CD14-positive monocyte (primary cell): ENCODE measurements at regions not wholly inside any gene's neighbourhood (a gene's known extent, or its start where the extent isn't known, plus 50 kb on each side); places are given as distances from the start of the nearest gene placed in this dataset.
A peak's percentile ranks its signal among the peaks of the same experiment; 100 is the strongest.

ENCODE experiments used
- DNase-seq, 3 donors: peaks; one replicate each; pipeline ENCODE4 v3.0.0-alpha.2; 2011 to 2022
- H2AFZ ChIP-seq: 2 replicates; pipeline ENCODE4 v1.6.0; 2012; ENCODE audit warnings: mild to moderate bottlenecking, low read depth, low read length, inconsistent platforms; ENCODE audit not compliant: insufficient read depth, poor library complexity, severe bottlenecking
- H3K27ac ChIP-seq, 2 donors: 1 replicate in 1 of 2; 2 replicates in 1 of 2; pipeline ENCODE4 v1.5.1; 2012 to 2013; ENCODE audit warnings: low read length in 2 of 2, control low read depth in 1 of 2, inconsistent platforms in 1 of 2, low read depth in 1 of 2, mild to moderate bottlenecking in 1 of 2
- H3K27me3 ChIP-seq, 2 donors: one replicate each; pipeline versions ENCODE4 v1.6.0 to v1.6.1; 2011 to 2013; ENCODE audit warnings: low read length in 2 of 2; ENCODE audit not compliant: control insufficient read depth in 2 of 2, insufficient read depth in 2 of 2
- H3K36me3 ChIP-seq, 2 donors: replicated peaks in 1 of 2; 1 replicate in 1 of 2; 2 replicates in 1 of 2; pipeline versions ENCODE4 v1.5.1 to v1.6.1; 2012 to 2013; ENCODE audit warnings: low read length in 2 of 2, control low read depth in 1 of 2, inconsistent platforms in 1 of 2, mild to moderate bottlenecking in 1 of 2; ENCODE audit not compliant: insufficient read depth in 2 of 2, control insufficient read depth in 1 of 2
- H3K4me1 ChIP-seq, 2 donors: 1 replicate in 1 of 2; 2 replicates in 1 of 2; pipeline versions ENCODE4 v1.5.1 to v1.6.1; 2012 to 2013; ENCODE audit warnings: low read length in 2 of 2, control low read depth in 1 of 2, inconsistent platforms in 1 of 2, mild to moderate bottlenecking in 1 of 2, moderate library complexity in 1 of 2; ENCODE audit not compliant: insufficient read depth in 2 of 2, control insufficient read depth in 1 of 2
- H3K4me2 ChIP-seq: replicated peaks from 2 replicates; pipeline ENCODE3; 2012; ENCODE audit warnings: low read length, moderate library complexity, mild to moderate bottlenecking; ENCODE audit not compliant: poor library complexity, severe bottlenecking; ENCODE audit errors: extremely low read depth
- H3K4me3 ChIP-seq, 3 experiments: fragments of 200-600 bp in 1 of 3; sonication (generic) in 1 of 3; replicated peaks in 1 of 3; 1 replicate in 2 of 3; 2 replicates in 1 of 3; pipeline ENCODE4 v1.5.1; 2011 to 2013; ENCODE audit warnings: low read length in 3 of 3, mild to moderate bottlenecking in 3 of 3, control low read depth in 2 of 3, low read depth in 2 of 3, inconsistent platforms in 1 of 3, moderate library complexity in 1 of 3
- H3K79me2 ChIP-seq: 2 replicates; pipeline ENCODE4 v1.6.0; 2012; ENCODE audit warnings: mild to moderate bottlenecking, control low read depth, inconsistent platforms, low read length, moderate library complexity; ENCODE audit not compliant: insufficient read depth
- H3K9ac ChIP-seq: 2 replicates; pipeline ENCODE4 v1.6.0; 2017; ENCODE audit warnings: low read length, mild to moderate bottlenecking; ENCODE audit not compliant: insufficient read depth, poor library complexity, severe bottlenecking
- H3K9me3 ChIP-seq, 2 donors: replicated peaks in 1 of 2; 1 replicate in 1 of 2; 2 replicates in 1 of 2; pipeline versions ENCODE4 v1.5.1 to v1.6.1; 2012 to 2013; ENCODE audit warnings: low read length in 2 of 2, control low read depth in 1 of 2; ENCODE audit not compliant: control insufficient read depth in 1 of 2, insufficient read depth in 1 of 2
- H4K20me1 ChIP-seq: 2 replicates; pipeline ENCODE4 v1.6.0; 2012; ENCODE audit warnings: mild to moderate bottlenecking, low read length, control low read depth, moderate library complexity; ENCODE audit not compliant: insufficient read depth
- H3K27ac Mint-ChIP-seq, 7 donors: one replicate each; pipeline ENCODE4 v1.8.0; 2020; ENCODE audit warnings: mild to moderate bottlenecking in 7 of 7, mixed read lengths in 7 of 7, moderate library complexity in 6 of 7, inconsistent platforms in 2 of 7
- H3K27me3 Mint-ChIP-seq, 3 donors: one replicate each; pipeline ENCODE4 v1.8.0; 2021 to 2022; ENCODE audit warnings: low read depth in 3 of 3, mild to moderate bottlenecking in 3 of 3, mixed read lengths in 3 of 3, moderate library complexity in 3 of 3, inconsistent platforms in 1 of 3
- H3K36me3 Mint-ChIP-seq, 2 donors: one replicate each; pipeline ENCODE4 v1.8.0; 2020; ENCODE audit warnings: mixed read lengths in 2 of 2, inconsistent platforms in 1 of 2, mild to moderate bottlenecking in 1 of 2
- H3K4me1 Mint-ChIP-seq: one replicate; pipeline ENCODE4 v1.8.0; 2020; ENCODE audit warnings: mild to moderate bottlenecking, mixed read lengths
- H3K4me3 Mint-ChIP-seq, 2 donors: one replicate each; pipeline ENCODE4 v1.8.0; 2020; ENCODE audit warnings: mild to moderate bottlenecking in 2 of 2, mixed read lengths in 2 of 2, moderate library complexity in 1 of 2
- H3K9me3 Mint-ChIP-seq, 7 donors: one replicate each; pipeline ENCODE4 v1.8.0; 2020 to 2022; ENCODE audit warnings: mixed read lengths in 7 of 7, mild to moderate bottlenecking in 6 of 7, moderate library complexity in 6 of 7, inconsistent platforms in 2 of 7
- CTCF ChIP-seq: fragments of 200-600 bp; IDR thresholded peaks from one replicate; pipeline ENCODE4 v1.8.0; 2022; ENCODE audit warnings: antibody characterized with exemption, mild to moderate bottlenecking
- WGBS: methylation state at CpG from one replicate; pipeline ENCODE4 v1.1.5; 2013; ENCODE audit warnings: missing lambda C conversion rate; ENCODE audit not compliant: insufficient coverage; 5-methylcytosine and 5-hydroxymethylcytosine counted together
- intact Hi-C, 2 donors: fragments of 100-400 bp; cut with micrococcal nuclease; formaldehyde crosslinking; loops; one replicate each; pipeline versions ENCODE4 v1.15.0 to v1.15.1; 2023

GRCh38 chr11:69353696-69354544 is 60.0 kb downstream of the MYEOV start:
- Histone ChIP-seq H3K9me3 (peaks cover 0 to 4% of the 10 kb centered on the region in 2 donors), H3K4me1 (no peaks in the 10 kb centered on the region), H3K79me2 (no peaks in the 10 kb centered on the region), H3K9ac (no peak overlapping the region), H4K20me1 (no peaks in the 10 kb centered on the region), H3K4me3 (no peak overlapping the region), H3K4me2 (no peak overlapping the region), H3K27ac (no peak overlapping the region), H3K36me3 (no peaks in the 10 kb centered on the region), H3K27me3 (no peaks in the 10 kb centered on the region), H2AFZ (no peak overlapping the region)
- intact Hi-C loops = no loop called here
- DNase-seq = no peak
- Mint-ChIP-seq H3K36me3 (no peaks in the 10 kb centered on the region), H3K27me3 (peaks cover 3 to 10% (median 5%) of the 10 kb centered on the region in 3 donors), H3K4me3 (no peak overlapping the region), H3K4me1 (peaks cover 6% of the 10 kb centered on the region), H3K27ac (peak overlapping the region in 1 of 7 donors; percentile 36), H3K9me3 (peaks cover under 1 to 6% (median 3%) of the 10 kb centered on the region in 7 donors)
- no peak for TF ChIP-seq CTCF
- 98% methylated on average over 14 of the region's 20 CpGs for WGBS

DNA sequence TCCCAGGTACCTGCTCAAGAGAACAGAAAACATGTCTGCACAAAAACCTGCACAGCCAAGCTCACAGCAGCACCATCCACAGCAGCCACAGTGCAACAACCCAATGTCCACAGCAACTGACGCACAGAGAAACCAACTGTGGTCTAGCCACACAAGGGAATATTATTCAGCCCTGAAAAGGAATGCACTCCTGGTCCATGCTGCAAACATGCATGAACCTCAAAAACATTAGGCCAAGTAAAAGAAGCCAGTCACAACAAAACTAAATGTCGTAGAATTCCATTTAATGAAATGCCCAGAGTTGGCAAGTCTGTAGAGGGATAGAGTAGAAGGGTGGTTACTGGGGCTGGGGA is 60.6 kb downstream of the MYEOV start:
- H3K4me1 Mint-ChIP-seq = peaks cover 6% of the 10 kb centered on the region
- peaks cover 2 to 10% (median 5%) of the 10 kb centered on the region in 3 donors for H3K27me3 Mint-ChIP-seq
- H3K4me1 ChIP-seq = no peaks in the 10 kb centered on the region
- H3K9ac ChIP-seq = no peak overlapping the region
- 100% methylated on average over 1 of the region's 2 CpGs for WGBS
- H3K27me3 ChIP-seq = no peaks in the 10 kb centered on the region
- DNase-seq = no peak
- no peak overlapping the region for H3K4me3 Mint-ChIP-seq
- no peaks in the 10 kb centered on the region for H3K79me2 ChIP-seq
- no peak overlapping the region for H2AFZ ChIP-seq
- peaks cover 0 to 5% (median 2%) of the 10 kb centered on the region in 7 donors for H3K9me3 Mint-ChIP-seq
- H4K20me1 ChIP-seq = no peaks in the 10 kb centered on the region
- intact Hi-C loops = no loop called here
- H3K4me3 ChIP-seq = no peak overlapping the region
- H3K4me2 ChIP-seq = no peak overlapping the region
- no peaks in the 10 kb centered on the region for H3K36me3 ChIP-seq
- H3K27ac ChIP-seq = no peak overlapping the region
- TF ChIP-seq CTCF = no peak
- no peak overlapping the region for H3K27ac Mint-ChIP-seq
- peaks cover under 1 to 8% of the 10 kb centered on the region in 2 donors for H3K9me3 ChIP-seq
- H3K36me3 Mint-ChIP-seq = no peaks in the 10 kb centered on the region
